Endothelial cell of umbilical vein (primary cell): ENCODE measurements at regions not wholly inside any gene's neighbourhood (a gene's known extent, or its start where the extent isn't known, plus 50 kb on each side); places are given as distances from the start of the nearest gene placed in this dataset.

Experiments used
- BruUV-seq: library from RNA; stranded (reverse); fragments of 400-500 nt; replicated peaks from 2 replicates; lab custom pipeline; 2021; lab: Mats Ljungman, UMichigan
- CTCF ChIA-PET: fragments of 300-600, 350-600 bp; sonication (Branson Sonifier 250); formaldehyde crosslinking; loops from one replicate; lab custom pipeline; 2021; ENCODE audit warnings: antibody characterized with exemption, inconsistent platforms; lab: Charles Lee
- POLR2A ChIA-PET: fragments of 300-600, 350-600 bp; sonication (Branson Sonifier 250); formaldehyde crosslinking; loops from one replicate; lab custom pipeline; 2021; ENCODE audit warnings: antibody characterized with exemption, inconsistent platforms; lab: Charles Lee
- DNase-seq: peaks from one replicate; pipeline ENCODE4 v3.0.0-alpha.2; 2011; ENCODE audit warnings: low read depth, low spot score
- FAIRE-seq: peaks from 2 replicates; lab custom pipeline; 2011; peaks lifted over from hg19 to GRCh38; lab: Jason Lieb, UNC
- H2AFZ ChIP-seq: 2 replicates; pipeline ENCODE4 v1.6.0; 2012; ENCODE audit warnings: low read depth, low read length, control low read depth, inconsistent platforms
- H3K27ac ChIP-seq: 2 replicates; pipeline ENCODE4 v1.5.1; 2011; ENCODE audit warnings: low read depth, mild to moderate bottlenecking, control low read depth, low read length, moderate library complexity; ENCODE audit not compliant: insufficient read depth
- H3K27me3 ChIP-seq, 2 experiments: 2 replicates each; pipeline versions ENCODE4 v1.6.0 to v1.6.1; 2011; ENCODE audit warnings: low read length in 2 of 2, mixed read lengths in 1 of 2; ENCODE audit not compliant: control insufficient read depth in 2 of 2, insufficient read depth in 2 of 2
- H3K36me3 ChIP-seq, 2 experiments: 2 replicates in 1 of 2; 3 replicates in 1 of 2; pipeline ENCODE4 v1.5.1; 2011; ENCODE audit warnings: low read length in 2 of 2, mild to moderate bottlenecking in 1 of 2, moderate library complexity in 1 of 2; ENCODE audit not compliant: control insufficient read depth in 2 of 2, insufficient read depth in 2 of 2; ENCODE audit errors: extremely low read depth in 1 of 2
- H3K4me1 ChIP-seq: 3 replicates; pipeline ENCODE4 v1.5.1; 2011; ENCODE audit warnings: mild to moderate bottlenecking, low read length; ENCODE audit not compliant: control insufficient read depth, insufficient read depth; ENCODE audit errors: extremely low read depth
- H3K4me2 ChIP-seq: 2 replicates; pipeline ENCODE4 v1.6.1; 2011; ENCODE audit warnings: low read length, control low read depth, mixed read lengths; ENCODE audit not compliant: insufficient read depth
- H3K4me3 ChIP-seq, 3 experiments: fragments of 200-600 bp in 1 of 3; sonication (generic), shearing (Covaris generic) in 1 of 3; replicated peaks in 1 of 3; 2 replicates each; pipeline ENCODE4 v1.5.1; 2011 to 2016; ENCODE audit warnings: control low read depth in 3 of 3, low read length in 3 of 3, mild to moderate bottlenecking in 2 of 3, inconsistent platforms in 1 of 3, low read depth in 1 of 3, moderate library complexity in 1 of 3; ENCODE audit not compliant: insufficient read depth in 1 of 3
- H3K79me2 ChIP-seq: 2 replicates; pipeline ENCODE4 v1.6.0; 2012; ENCODE audit warnings: low read length, inconsistent platforms; ENCODE audit not compliant: control insufficient read depth, insufficient read depth
- H3K9ac ChIP-seq: replicated peaks from 2 replicates; pipeline ENCODE3; 2011; ENCODE audit warnings: low read length, control low read depth; ENCODE audit not compliant: insufficient read depth; ENCODE audit errors: extremely low read depth
- H3K9me1 ChIP-seq: replicated peaks from 3 replicates; pipeline ENCODE4 v1.6.0; 2011; ENCODE audit warnings: mild to moderate bottlenecking, low read length; ENCODE audit not compliant: control insufficient read depth, insufficient read depth; ENCODE audit errors: extremely low read depth
- H3K9me3 ChIP-seq: replicated peaks from 2 replicates; pipeline ENCODE4 v1.5.1; 2012; ENCODE audit warnings: low read length, inconsistent platforms; ENCODE audit not compliant: control insufficient read depth, insufficient read depth
- H4K20me1 ChIP-seq: replicated peaks from 2 replicates; pipeline ENCODE3; 2011; ENCODE audit warnings: mild to moderate bottlenecking, low read length; ENCODE audit not compliant: control insufficient read depth, insufficient read depth; ENCODE audit errors: extremely low read depth
- CTCF ChIP-seq, 2 donors: IDR thresholded peaks; 1 replicate in 1 of 2; 2 replicates in 1 of 2; pipeline ENCODE4 v1.5.1; 2011; ENCODE audit warnings: low read length in 2 of 2, mild to moderate bottlenecking in 2 of 2, moderate library complexity in 2 of 2, control low read depth in 1 of 2, inconsistent platforms in 1 of 2, low read depth in 1 of 2; ENCODE audit not compliant: insufficient read depth in 1 of 2; ENCODE audit errors: extremely low read depth in 1 of 2
- EZH2 ChIP-seq: IDR thresholded peaks from 2 replicates; pipeline ENCODE4 v1.6.1; 2012; ENCODE audit warnings: borderline replicate concordance, low read depth, mild to moderate bottlenecking, moderate library complexity, low read length, inconsistent platforms; ENCODE audit not compliant: severe bottlenecking
- FOS ChIP-seq: IDR thresholded peaks from 2 replicates; pipeline ENCODE4 v1.6.1; 2011; ENCODE audit warnings: mild to moderate bottlenecking, low read length, moderate library complexity, borderline replicate concordance; ENCODE audit not compliant: insufficient read depth
- GATA2 ChIP-seq: IDR thresholded peaks from 2 replicates; pipeline ENCODE4 v1.7.0; 2011; ENCODE audit warnings: low read depth, mild to moderate bottlenecking, moderate library complexity, mixed read lengths, low read length; ENCODE audit not compliant: insufficient read length, insufficient read depth
- JUN ChIP-seq: IDR thresholded peaks from 2 replicates; pipeline ENCODE4 v1.6.1; 2011; ENCODE audit warnings: borderline replicate concordance, low read depth; ENCODE audit not compliant: insufficient read length, insufficient read depth
- MAX ChIP-seq: IDR thresholded peaks from 2 replicates; pipeline ENCODE4 v1.6.1; 2011; ENCODE audit not compliant: insufficient read depth, insufficient read length
- MYC ChIP-seq: IDR thresholded peaks from one replicate; pipeline ENCODE4 v1.6.1; 2011; ENCODE audit warnings: mild to moderate bottlenecking, low read depth, low read length
- POLR2A ChIP-seq: IDR thresholded peaks from 2 replicates; pipeline ENCODE4 v1.6.1; 2012; ENCODE audit warnings: low read depth, mild to moderate bottlenecking, control low read depth, low read length
- POLR2AphosphoS5 ChIP-seq: IDR thresholded peaks from 2 replicates; pipeline ENCODE4 v1.6.1; 2012; ENCODE audit warnings: low read depth, mild to moderate bottlenecking, control low read depth, low read length, moderate library complexity; ENCODE audit not compliant: insufficient read depth
- dilution Hi-C: fragments of 300-500 bp; cut with MboI; formaldehyde crosslinking; loops from one replicate; pipeline ENCODE4 v1.15.0; 2019; ENCODE audit warnings: low sequenced_read_pairs; ENCODE audit not compliant: extremely low pct_ligation_motif_present
- intact Hi-C: fragments of 100-400 bp; cut with micrococcal nuclease; formaldehyde crosslinking; loops from one replicate; pipeline ENCODE4 v1.10.0; 2022

- ChIA-PET POLR2A (no interaction called here), CTCF (no interaction called here)
- Histone ChIP-seq H3K4me3 (no peak overlapping the region), H3K4me1 (no peaks in the 10 kb centered on the region), H3K79me2 (no peaks in the 10 kb centered on the region), H4K20me1 (no peaks in the 10 kb centered on the region), H2AFZ (no peak overlapping the region), H3K9me3 (no peaks in the 10 kb centered on the region), H3K27ac (no peak overlapping the region), H3K9ac (no peak overlapping the region), H3K27me3 (peaks cover 6 to 31% of the 10 kb centered on the region in 2 experiments), H3K9me1 (no peaks in the 10 kb centered on the region), H3K36me3 (no peaks in the 10 kb centered on the region), H3K4me2 (no peak overlapping the region)
- intact Hi-C loops (no loop called here), dilution Hi-C loops (no loop called here)
- TF ChIP-seq CTCF (IDR thresholded peaks at IDR 0.05; ENCODE audit: extremely low read depth in 1 of 2, insufficient read depth in 1 of 2, low read depth in 1 of 2, low read length in 2 of 2) (no peak), POLR2A (no peak), MAX (no peak), GATA2 (no peak)
- FAIRE-seq (no peak), DNase-seq (no peak)
- BruUV-seq: no TSS peak
Observed at GRCh38 chr20:56929606-56930005, 300.5 kb downstream of the TFAP2C start.

GRCh38 chr20:56930876-56931275 lies 301.8 kb downstream of the TFAP2C start:
- H3K4me2 ChIP-seq: no peak overlapping the region
- H3K79me2 ChIP-seq: no peaks in the 10 kb centered on the region
- H3K9me3 ChIP-seq: no peaks in the 10 kb centered on the region
- FAIRE-seq (no peak), DNase-seq (no peak)
- H3K4me1 ChIP-seq: no peaks in the 10 kb centered on the region
- POLR2A ChIA-PET: no interaction called here
- peaks cover under 1 to 19% of the 10 kb centered on the region in 2 experiments for H3K27me3 ChIP-seq
- CTCF ChIA-PET: no interaction called here
- intact Hi-C loops (no loop called here), dilution Hi-C loops (no loop called here)
- BruUV-seq: no TSS peak
- no peak overlapping the region for H3K4me3 ChIP-seq
- no peaks in the 10 kb centered on the region for H3K9me1 ChIP-seq
- H3K27ac ChIP-seq: no peak overlapping the region
- TF ChIP-seq JUN (no peak), MAX (no peak), EZH2 (no peak), POLR2A (no peak), FOS (no peak), GATA2 (no peak), CTCF (IDR thresholded peaks at IDR 0.05; ENCODE audit: extremely low read depth in 1 of 2, insufficient read depth in 1 of 2, low read depth in 1 of 2, low read length in 2 of 2) (no peak), MYC (no peak), POLR2AphosphoS5 (no peak)
- H4K20me1 ChIP-seq: no peaks in the 10 kb centered on the region
- no peak overlapping the region for H2AFZ ChIP-seq
- no peaks in the 10 kb centered on the region for H3K36me3 ChIP-seq
- H3K9ac ChIP-seq: no peak overlapping the region
